Osteoblast (primary cell): ENCODE measurements at regions not wholly inside any gene's neighbourhood (a gene's known extent, or its start where the extent isn't known, plus 50 kb on each side); places are given as distances from the start of the nearest gene placed in this dataset.
A peak's percentile ranks its signal among the peaks of the same experiment; 100 is the strongest.
"Not testable (repeated sequence)": the region's sequence is repeated elsewhere in the genome, so short reads cannot be mapped to it uniquely, and the experiment has no call there.

ENCODE experiments used
- DNase-seq: peaks from one replicate; pipeline ENCODE4 v3.0.0; 2011; ENCODE audit warnings: low spot score, mixed read lengths; ENCODE audit not compliant: insufficient read length; ENCODE audit errors: missing footprints
- H2AFZ ChIP-seq: 2 replicates; pipeline ENCODE4 v1.6.0; 2011; ENCODE audit warnings: mild to moderate bottlenecking, low read length
- H3K27ac ChIP-seq: 2 replicates; pipeline ENCODE4 v1.5.1; 2011; ENCODE audit warnings: mild to moderate bottlenecking, low read depth, low read length, moderate library complexity
- H3K27me3 ChIP-seq: 2 replicates; pipeline ENCODE4 v1.6.0; 2012; ENCODE audit warnings: mild to moderate bottlenecking, control low read depth, inconsistent platforms, low read length, moderate library complexity; ENCODE audit not compliant: insufficient read depth
- H3K36me3 ChIP-seq: 2 replicates; pipeline ENCODE4 v1.5.1; 2011; ENCODE audit warnings: mild to moderate bottlenecking, low read length, control low read depth, moderate library complexity; ENCODE audit not compliant: insufficient read depth
- H3K4me1 ChIP-seq: 2 replicates; pipeline ENCODE4 v1.5.1; 2011; ENCODE audit warnings: mild to moderate bottlenecking, low read length, control low read depth, moderate library complexity; ENCODE audit not compliant: insufficient read depth
- H3K4me2 ChIP-seq: 2 replicates; pipeline ENCODE4 v1.6.0; 2011; ENCODE audit warnings: mild to moderate bottlenecking, low read length; ENCODE audit not compliant: insufficient read depth
- H3K4me3 ChIP-seq: fragments of 200-600 bp; sonication (generic); 3 replicates; pipeline ENCODE4 v1.5.1; 2012; ENCODE audit warnings: mild to moderate bottlenecking, low read length, inconsistent platforms; ENCODE audit not compliant: insufficient read depth
- H3K79me2 ChIP-seq: 2 replicates; pipeline ENCODE4 v1.6.0; 2012; ENCODE audit warnings: mild to moderate bottlenecking, low read length, control low read depth, inconsistent platforms; ENCODE audit not compliant: insufficient read depth
- H3K9me3 ChIP-seq: 2 replicates; pipeline ENCODE4 v1.5.1; 2011; ENCODE audit warnings: low read depth, low read length, control low read depth
- H4K20me1 ChIP-seq: 2 replicates; pipeline ENCODE4 v1.6.0; 2012; ENCODE audit warnings: mild to moderate bottlenecking, low read length, control low read depth; ENCODE audit not compliant: insufficient read depth
- TF ChIP-seq, protein P1 (sequence below): IDR thresholded peaks from 2 replicates; pipeline ENCODE4 v1.5.1; 2011; ENCODE audit warnings: mild to moderate bottlenecking, low read depth, low read length, moderate library complexity; ENCODE audit errors: extremely low read depth

- Histone ChIP-seq H3K79me2 (no peaks in the 10 kb centered on the region), H3K4me1 (no peaks in the 10 kb centered on the region), H3K27ac (no peak overlapping the region), H3K4me3 (no peak overlapping the region), H2AFZ (no peak overlapping the region), H3K4me2 (no peak overlapping the region), H3K27me3 (no peaks in the 10 kb centered on the region), H3K9me3 (no peaks in the 10 kb centered on the region), H3K36me3 (no peaks in the 10 kb centered on the region), H4K20me1 (no peaks in the 10 kb centered on the region)
- peak; percentile 68 for DNase-seq
- TF ChIP-seq, protein P1, sequence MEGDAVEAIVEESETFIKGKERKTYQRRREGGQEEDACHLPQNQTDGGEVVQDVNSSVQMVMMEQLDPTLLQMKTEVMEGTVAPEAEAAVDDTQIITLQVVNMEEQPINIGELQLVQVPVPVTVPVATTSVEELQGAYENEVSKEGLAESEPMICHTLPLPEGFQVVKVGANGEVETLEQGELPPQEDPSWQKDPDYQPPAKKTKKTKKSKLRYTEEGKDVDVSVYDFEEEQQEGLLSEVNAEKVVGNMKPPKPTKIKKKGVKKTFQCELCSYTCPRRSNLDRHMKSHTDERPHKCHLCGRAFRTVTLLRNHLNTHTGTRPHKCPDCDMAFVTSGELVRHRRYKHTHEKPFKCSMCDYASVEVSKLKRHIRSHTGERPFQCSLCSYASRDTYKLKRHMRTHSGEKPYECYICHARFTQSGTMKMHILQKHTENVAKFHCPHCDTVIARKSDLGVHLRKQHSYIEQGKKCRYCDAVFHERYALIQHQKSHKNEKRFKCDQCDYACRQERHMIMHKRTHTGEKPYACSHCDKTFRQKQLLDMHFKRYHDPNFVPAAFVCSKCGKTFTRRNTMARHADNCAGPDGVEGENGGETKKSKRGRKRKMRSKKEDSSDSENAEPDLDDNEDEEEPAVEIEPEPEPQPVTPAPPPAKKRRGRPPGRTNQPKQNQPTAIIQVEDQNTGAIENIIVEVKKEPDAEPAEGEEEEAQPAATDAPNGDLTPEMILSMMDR, result no peak
These were observed 544.9 kb downstream of the TBC1D22A start for GRCh38 chr22:47307326-47307725.

DNA sequence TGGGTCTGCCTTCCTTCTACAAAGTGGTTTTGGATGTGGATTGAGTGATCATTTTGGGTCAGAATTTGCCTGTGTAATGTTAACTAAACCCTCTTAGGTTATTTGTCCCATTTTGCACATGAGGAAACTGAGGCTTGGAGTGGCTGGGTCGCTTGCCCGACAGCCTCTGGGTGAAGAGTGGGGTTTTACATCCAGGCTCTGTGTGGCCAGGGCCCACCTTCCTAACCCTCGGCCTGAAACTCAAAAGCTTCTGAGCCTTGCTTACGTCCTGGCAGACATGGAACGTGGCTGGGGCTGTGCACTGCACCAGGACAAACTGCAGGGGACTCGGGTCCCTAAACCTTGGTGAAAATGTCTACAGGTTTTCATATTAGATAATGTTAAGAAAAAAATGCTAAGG, 542.4 kb downstream of the TBC1D22A start:
- H2AFZ ChIP-seq, result no peak overlapping the region
- H3K27ac ChIP-seq, result no peak overlapping the region
- H3K4me3 ChIP-seq, result no peak overlapping the region
- no peaks in the 10 kb centered on the region for H3K79me2 ChIP-seq
- no peaks in the 10 kb centered on the region for H3K36me3 ChIP-seq
- H4K20me1 ChIP-seq, result no peaks in the 10 kb centered on the region
- no peaks in the 10 kb centered on the region for H3K27me3 ChIP-seq
- H3K4me2 ChIP-seq, result no peak overlapping the region
- no peaks in the 10 kb centered on the region for H3K9me3 ChIP-seq
- no peak for DNase-seq
- TF ChIP-seq, protein P1, result no peak
- H3K4me1 ChIP-seq, result no peaks in the 10 kb centered on the region

DNA sequence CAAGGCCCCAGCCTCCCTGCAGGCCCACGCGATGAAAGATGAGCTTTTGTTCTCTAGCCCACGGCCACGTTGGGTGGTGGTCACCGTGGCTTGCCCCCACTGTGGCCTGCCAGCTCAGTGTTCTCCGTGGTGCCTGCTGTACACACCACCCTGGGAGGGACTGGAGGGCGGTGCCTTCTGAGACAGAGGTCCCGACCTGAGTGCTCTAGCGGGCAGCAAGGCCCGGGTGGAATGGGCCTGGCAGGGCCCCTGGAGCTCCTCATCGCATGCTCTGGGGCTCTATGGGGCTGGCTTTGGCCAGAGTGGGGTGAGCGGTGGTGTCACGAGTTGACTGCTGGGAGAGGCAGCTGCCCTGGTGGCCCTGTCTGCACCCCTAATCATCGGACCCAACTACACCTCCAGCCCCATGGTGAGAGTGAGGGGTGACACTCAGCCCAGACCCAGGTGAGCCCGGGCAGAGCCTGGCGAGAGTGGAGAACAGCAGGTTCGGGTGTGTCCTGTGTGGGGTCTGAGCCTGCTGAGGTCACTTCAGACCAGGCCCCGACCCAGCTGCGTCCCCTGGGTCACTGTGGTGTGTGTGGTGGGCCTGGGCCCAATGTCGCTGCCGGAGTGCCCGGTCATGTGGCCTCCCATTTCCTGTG, 541.9 kb downstream of the TBC1D22A start:
- TF ChIP-seq, protein P1, result no peak
- Histone ChIP-seq H3K36me3 (no peaks in the 10 kb centered on the region), H3K4me3 (no peak overlapping the region), H3K79me2 (no peaks in the 10 kb centered on the region), H2AFZ (no peak overlapping the region), H3K27me3 (no peaks in the 10 kb centered on the region), H3K27ac (no peak overlapping the region), H4K20me1 (no peaks in the 10 kb centered on the region), H3K4me1 (no peaks in the 10 kb centered on the region), H3K4me2 (no peak overlapping the region), H3K9me3 (no peaks in the 10 kb centered on the region)
- DNase-seq, result peak; percentile 41

- Histone ChIP-seq H3K4me1 (no peaks in the 10 kb centered on the region), H3K27me3 (no peaks in the 10 kb centered on the region), H4K20me1 (no peaks in the 10 kb centered on the region), H3K9me3 (no peaks in the 10 kb centered on the region), H3K79me2 (no peaks in the 10 kb centered on the region), H3K4me2 (no peak overlapping the region), H2AFZ (no peak overlapping the region), H3K4me3 (no peak overlapping the region), H3K36me3 (no peaks in the 10 kb centered on the region), H3K27ac (no peak overlapping the region)
- peak; percentile 36 for DNase-seq
- TF ChIP-seq, protein P1, result no peak
These were observed 540.9 kb downstream of the TBC1D22A start for GRCh38 chr22:47303161-47303890.

DNA sequence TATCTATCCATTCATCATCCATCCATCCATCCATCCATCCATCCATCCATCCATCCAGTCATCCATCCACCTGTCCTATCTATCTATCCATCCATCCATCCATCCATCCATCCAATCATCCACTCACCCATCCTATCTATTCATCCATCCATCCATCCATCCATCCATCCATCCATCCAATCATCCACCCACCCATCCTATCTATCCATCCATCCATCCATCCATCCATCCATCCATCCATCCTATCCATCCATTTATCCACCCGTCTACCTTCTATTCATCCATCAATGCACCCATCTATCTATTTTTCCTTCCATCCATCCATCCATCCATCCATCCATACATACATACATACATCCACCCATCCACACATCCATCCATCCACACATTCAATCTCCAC, 540.1 kb downstream of the TBC1D22A start:
- not testable (repeated sequence) for H4K20me1 ChIP-seq, H3K27me3 ChIP-seq, H3K27ac ChIP-seq, H3K4me3 ChIP-seq, H3K4me1 ChIP-seq, H2AFZ ChIP-seq, H3K4me2 ChIP-seq, DNase-seq, H3K9me3 ChIP-seq, H3K36me3 ChIP-seq, H3K79me2 ChIP-seq
